HG03064 (cell line): ENCODE measurements at regions not wholly inside any gene's neighbourhood (a gene's known extent, or its start where the extent isn't known, plus 50 kb on each side); places are given as distances from the start of the nearest gene placed in this dataset.
"Not testable (repeated sequence)": the region's sequence is repeated elsewhere in the genome, so short reads cannot be mapped to it uniquely, and the experiment has no call there.

Source experiments
- ATAC-seq: cut with Tn5 transposase; IDR thresholded peaks from one replicate; pipeline ENCODE4 v1.9.1; 2021; ENCODE audit warnings: low read depth; ENCODE audit not compliant: unreplicated experiment

- ATAC-seq: peak; percentile 32
Observed at GRCh38 chr5:42950456-42951292, 89.4 kb downstream of the ANXA2R start.

GRCh38 chr5:42950116-42950455, 90.0 kb downstream of the ANXA2R start:
- ATAC-seq: no peak

DNA sequence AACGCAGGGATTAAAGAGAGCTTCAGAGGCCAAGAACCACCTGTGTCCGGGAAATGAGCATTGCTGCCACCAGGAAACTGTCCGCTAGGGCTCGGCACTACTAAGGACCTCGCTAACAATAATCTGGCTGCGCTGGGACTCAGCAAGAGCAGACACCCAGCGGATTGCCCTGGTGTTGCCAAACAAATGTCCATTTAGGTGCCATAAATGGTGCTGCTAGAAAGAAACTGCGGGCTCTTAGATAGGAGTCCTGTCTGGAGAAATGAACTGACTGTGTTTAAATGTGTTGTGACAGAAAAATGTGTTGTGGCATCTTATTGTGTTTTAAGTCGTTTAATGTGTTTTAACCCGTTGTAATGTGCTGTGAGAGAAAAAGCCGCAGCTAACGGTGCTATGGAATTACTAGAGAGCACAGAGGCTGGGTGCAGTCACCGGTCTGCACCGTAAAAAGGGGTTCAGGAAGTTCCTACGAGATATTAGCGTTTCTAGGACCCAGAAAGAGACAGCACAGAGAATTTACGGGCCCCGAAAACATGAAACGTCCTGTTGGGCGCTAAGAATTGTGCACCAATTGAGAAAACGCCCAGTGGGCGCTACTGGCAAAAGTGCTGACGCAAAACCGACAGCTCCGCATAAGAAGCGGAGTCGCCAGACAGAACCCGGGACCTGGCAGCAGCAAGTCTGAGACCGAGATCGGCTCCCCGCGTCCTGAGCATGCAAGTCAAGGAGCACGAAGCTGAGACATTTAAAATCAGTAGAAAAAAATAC, 90.6 kb downstream of the ANXA2R start:
- ATAC-seq: peak; percentile 47

- ATAC-seq: no peak
Observed at GRCh38 chr5:42948961-42949347, 91.2 kb downstream of the ANXA2R start.

DNA sequence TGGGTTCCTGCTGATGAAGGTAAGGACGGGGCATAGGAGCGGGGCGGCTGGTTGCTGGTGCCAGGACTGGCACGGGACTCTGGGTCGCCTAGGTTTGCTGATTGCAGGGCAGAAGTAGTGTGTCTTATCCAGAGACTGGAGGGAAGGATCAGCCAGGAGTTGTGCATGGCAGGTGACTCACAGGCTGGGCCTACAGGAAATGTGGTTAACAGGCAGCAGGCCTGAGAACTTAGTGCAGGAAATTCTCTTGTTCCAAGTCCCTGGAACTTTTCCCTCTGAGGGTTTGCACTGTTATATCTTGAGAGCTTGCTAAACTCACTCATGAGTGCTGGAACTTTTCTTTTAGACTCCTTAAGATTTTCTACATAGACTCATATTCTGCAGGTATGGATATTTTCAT, 95.1 kb downstream of the ANXA2R start:
- no peak for ATAC-seq

- no peak for ATAC-seq
Observed at GRCh38 chr5:42943931-42944631, 96.0 kb downstream of the ANXA2R start.

- no peak for ATAC-seq
Observed at GRCh38 chr5:42940853-42941252, 99.3 kb downstream of the ANXA2R start.

DNA sequence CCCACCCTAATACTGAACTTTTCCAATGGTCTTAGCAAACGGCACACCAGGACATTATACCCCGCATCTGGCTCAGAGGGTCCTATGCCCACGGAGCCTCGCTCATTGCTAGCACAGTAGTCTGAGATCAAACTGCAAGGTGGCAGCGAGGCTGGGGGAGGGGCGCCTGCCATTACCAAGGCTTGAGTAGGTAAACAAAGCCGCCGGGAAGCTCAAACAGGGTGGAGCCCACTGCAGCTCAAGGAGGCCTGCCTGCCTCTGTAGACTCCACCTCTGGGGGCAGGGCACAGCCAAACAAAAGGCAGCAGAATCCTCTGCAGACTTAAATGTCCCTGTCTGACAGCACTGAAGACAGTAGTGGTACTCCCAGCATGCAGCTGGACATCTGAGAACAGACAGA, 108.1 kb downstream of the ANXA2R start:
- not testable (repeated sequence) for ATAC-seq

- not testable (repeated sequence) for ATAC-seq
Observed at GRCh38 chr5:42931451-42931850, 108.7 kb downstream of the ANXA2R start.

DNA sequence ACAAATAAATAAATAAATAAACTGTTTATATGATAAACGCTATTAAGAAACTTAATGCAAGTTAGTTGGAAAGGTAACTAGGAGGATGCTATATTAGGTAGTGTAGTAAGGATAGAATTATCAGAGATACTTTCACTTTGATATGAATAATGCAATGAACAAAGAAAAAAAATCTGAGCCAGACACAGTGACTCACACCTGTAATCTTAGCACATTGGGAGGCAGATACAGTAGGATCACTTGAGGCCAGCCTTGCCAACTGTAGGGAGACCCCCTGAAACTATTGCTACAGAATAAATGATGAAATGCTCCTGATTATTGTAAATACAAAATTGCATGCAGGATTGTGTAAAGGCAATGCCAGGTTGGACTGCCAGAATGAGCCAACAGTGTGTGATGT, 109.2 kb downstream of the ANXA2R start:
- ATAC-seq: no peak

DNA sequence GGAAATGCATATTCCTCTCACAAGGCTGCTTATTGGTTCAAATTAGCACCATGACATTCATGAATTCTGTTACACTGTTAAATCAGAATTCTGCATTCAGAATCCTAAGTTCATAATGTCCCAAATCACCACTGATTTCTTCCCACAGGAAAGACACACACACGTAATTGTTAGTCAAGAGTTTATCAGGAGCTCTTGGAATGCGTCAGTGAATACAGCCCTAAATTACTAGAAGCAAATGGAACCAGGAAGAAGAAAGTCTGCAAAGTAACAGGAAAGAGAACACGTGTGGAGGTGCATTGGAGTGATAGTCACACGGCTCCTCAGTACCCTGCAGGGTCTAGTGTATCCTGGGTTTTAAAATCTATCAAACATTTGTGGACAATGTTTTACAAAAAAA, 110.2 kb downstream of the ANXA2R start:
- ATAC-seq: no peak

- no peak for ATAC-seq
Observed at GRCh38 chr5:42927730-42928129, 112.4 kb downstream of the ANXA2R start.

DNA sequence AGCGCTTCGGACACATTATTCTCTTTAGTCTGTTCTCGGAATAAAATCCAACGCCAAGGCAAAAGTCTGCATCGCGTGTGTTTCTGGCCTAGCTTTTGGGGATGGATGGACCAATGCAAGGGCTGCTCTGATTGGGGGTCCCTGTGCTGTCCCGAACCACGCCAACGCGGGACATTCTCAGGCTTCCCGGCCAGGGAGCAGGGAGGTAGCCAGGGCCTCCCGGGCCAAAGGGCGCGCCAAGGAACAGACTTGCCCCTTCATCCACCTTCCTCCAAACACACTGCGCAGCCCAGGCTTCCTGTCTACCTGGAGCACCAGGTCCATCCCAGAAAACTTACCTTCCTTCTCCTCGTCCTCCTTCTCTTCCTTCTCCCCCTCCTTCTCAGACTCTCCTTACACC, 113.0 kb upstream of the SELENOP start:
- ATAC-seq: no peak

- no peak for ATAC-seq
Observed at GRCh38 chr5:42924226-42924625, 112.5 kb upstream of the SELENOP start.

GRCh38 chr5:42923710-42924109, 112.0 kb upstream of the SELENOP start:
- no peak for ATAC-seq

- no peak for ATAC-seq
Observed at GRCh38 chr5:42919600-42919999, 107.9 kb upstream of the SELENOP start.

- no peak for ATAC-seq
Observed at GRCh38 chr5:42915306-42915866, 103.7 kb upstream of the SELENOP start.

- no peak for ATAC-seq
Observed at GRCh38 chr5:42912184-42912798, 100.6 kb upstream of the SELENOP start.

DNA sequence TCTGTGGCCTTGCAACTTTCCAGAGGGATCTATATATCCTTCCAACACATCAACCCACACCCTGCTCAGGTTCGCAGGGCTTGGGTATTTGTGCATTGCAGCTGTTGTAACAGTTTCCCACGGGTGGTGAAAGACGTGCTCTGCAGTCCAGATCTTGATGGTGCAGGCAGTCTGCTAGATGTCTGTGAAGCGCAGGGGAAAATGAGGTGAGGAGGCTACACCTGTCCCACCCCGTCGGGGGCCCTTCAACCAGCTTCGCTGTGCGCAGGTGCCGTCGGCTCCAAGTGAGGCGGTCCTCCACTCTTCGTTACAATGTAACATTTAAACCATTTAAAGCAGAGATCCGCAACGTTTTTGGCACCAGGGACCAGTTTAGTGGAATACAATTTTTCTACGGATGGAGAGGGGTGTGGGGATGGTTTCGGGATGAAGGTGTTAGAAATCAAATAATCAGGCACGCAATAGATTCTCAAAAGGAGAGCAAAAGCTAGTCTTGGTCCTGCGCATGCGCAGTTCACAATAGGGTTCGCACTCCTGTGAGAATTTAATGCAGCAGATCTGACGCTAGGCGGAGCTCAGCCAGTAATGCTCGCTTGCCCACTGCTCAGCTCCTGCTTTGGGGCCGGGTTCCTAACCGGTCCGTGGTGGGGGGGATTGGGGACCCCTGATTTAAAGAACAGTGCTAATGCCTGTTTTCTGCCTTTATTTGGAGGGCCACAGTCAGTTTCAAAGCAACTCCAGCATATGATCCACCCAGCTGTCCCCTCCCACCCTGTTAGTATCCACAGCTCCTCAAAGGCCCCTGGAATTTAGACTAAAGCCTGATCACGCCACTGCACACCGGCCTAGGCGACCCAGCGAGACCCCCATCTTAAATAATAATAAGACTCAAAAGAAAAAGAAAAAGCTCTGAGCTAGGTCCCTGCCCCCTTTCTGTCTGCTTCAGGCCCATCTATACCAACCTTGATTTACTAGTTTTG, 97.1 kb upstream of the SELENOP start:
- ATAC-seq: peak; percentile 87
